ENCODE measurements at regions not wholly inside any gene's neighbourhood (a gene's known extent, or its start where the extent isn't known, plus 50 kb on each side); places are given as distances from the start of the nearest gene placed in this dataset.

- peak; percentile 93 for FAIRE-seq
These were observed 157.2 kb downstream of the TM9SF2 start for GRCh38 chr13:99658261-99658991.

GRCh38 chr13:99657848-99658260 lies 156.6 kb downstream of the TM9SF2 start:
- FAIRE-seq: no peak

- FAIRE-seq: no peak
These were observed 155.6 kb downstream of the TM9SF2 start for GRCh38 chr13:99656844-99657381.

- peak; percentile 90 for FAIRE-seq
These were observed 154.9 kb downstream of the TM9SF2 start for GRCh38 chr13:99656092-99656745.

GRCh38 chr13:99655351-99656091 lies 154.2 kb downstream of the TM9SF2 start:
- FAIRE-seq: no peak

- no peak for FAIRE-seq
These were observed 152.8 kb downstream of the TM9SF2 start for GRCh38 chr13:99654076-99654475.

GRCh38 chr13:99653526-99653925 lies 152.3 kb downstream of the TM9SF2 start:
- no peak for FAIRE-seq

GRCh38 chr13:99652901-99653300 lies 151.6 kb downstream of the TM9SF2 start:
- no peak for FAIRE-seq

GRCh38 chr13:99652141-99652540 lies 150.9 kb downstream of the TM9SF2 start:
- no peak for FAIRE-seq

- FAIRE-seq: no peak
These were observed 149.7 kb downstream of the TM9SF2 start for GRCh38 chr13:99651016-99651415.

- FAIRE-seq: no peak
These were observed 149.1 kb downstream of the TM9SF2 start for GRCh38 chr13:99650410-99650809.

GRCh38 chr13:99648927-99649326 lies 147.7 kb downstream of the TM9SF2 start:
- FAIRE-seq: no peak

GRCh38 chr13:99648066-99648665 lies 146.9 kb downstream of the TM9SF2 start:
- no peak for FAIRE-seq

GRCh38 chr13:99647596-99647985 lies 146.3 kb downstream of the TM9SF2 start:
- no peak for FAIRE-seq

- FAIRE-seq: no peak
These were observed 145.8 kb downstream of the TM9SF2 start for GRCh38 chr13:99646866-99647595.

GRCh38 chr13:99642841-99643240 lies 141.6 kb downstream of the TM9SF2 start:
- FAIRE-seq: no peak

- no peak for FAIRE-seq
These were observed 140.7 kb downstream of the TM9SF2 start for GRCh38 chr13:99642006-99642405.

GRCh38 chr13:99640260-99640659 lies 139.0 kb downstream of the TM9SF2 start:
- peak; percentile 47 for FAIRE-seq

- FAIRE-seq: no peak
These were observed 137.9 kb downstream of the TM9SF2 start for GRCh38 chr13:99639126-99639525.

GRCh38 chr13:99636728-99637353 lies 135.6 kb downstream of the TM9SF2 start:
- FAIRE-seq: no peak

GRCh38 chr13:99636306-99636705 lies 135.0 kb downstream of the TM9SF2 start:
- FAIRE-seq: no peak

GRCh38 chr13:99634672-99635071 lies 133.4 kb downstream of the TM9SF2 start:
- FAIRE-seq: no peak

All from A204.1 (cell line).